Prostate gland (tissue), 2 donors: ENCODE measurements at regions not wholly inside any gene's neighbourhood (a gene's known extent, or its start where the extent isn't known, plus 50 kb on each side); places are given as distances from the start of the nearest gene placed in this dataset.
"Not testable (repeated sequence)": the region's sequence is repeated elsewhere in the genome, so short reads cannot be mapped to it uniquely, and the experiment has no call there.

Source experiments
- DNase-seq: peaks from one replicate; pipeline ENCODE4 v3.0.0-alpha.2; 2019; ENCODE audit warnings: low spot score
- H3K27ac ChIP-seq, 2 donors: fragments of 200-600 bp; sonication (generic); 2 replicates each; pipeline ENCODE4 v1.5.1; 2017 to 2019
- H3K27me3 ChIP-seq: fragments of 200-600 bp; sonication (generic); replicated peaks from 2 replicates; pipeline ENCODE4 v1.5.1; 2019; ENCODE audit not compliant: insufficient read depth
- H3K36me3 ChIP-seq, 2 donors: fragments of 200-600 bp; sonication (generic); 1 replicate in 1 of 2; 2 replicates in 1 of 2; pipeline versions ENCODE4 v1.5.1 to v1.8.1; 2017 to 2019
- H3K4me1 ChIP-seq: fragments of 200-600 bp; sonication (generic); replicated peaks from 2 replicates; pipeline ENCODE4 v1.5.1; 2019
- H3K4me3 ChIP-seq, 2 donors: fragments of 200-600 bp; sonication (generic); 2 replicates each; pipeline ENCODE4 v1.5.1; 2017 to 2019
- H3K9me3 ChIP-seq: fragments of 200-600 bp; sonication (generic); 2 replicates; pipeline ENCODE4 v1.5.1; 2017
- CTCF ChIP-seq, 4 experiments: fragments of 200-600 bp in 2 of 4; fragments of 450-650 bp in 2 of 4; sonication (generic) in 2 of 4; IDR thresholded peaks; 1 replicate in 3 of 4; 2 replicates in 1 of 4; pipeline ENCODE4 v1.5.1; 2016 to 2019; ENCODE audit warnings: antibody characterized with exemption in 4 of 4, mild to moderate bottlenecking in 2 of 4, moderate library complexity in 2 of 4
- POLR2A ChIP-seq: fragments of 450-650 bp; IDR thresholded peaks from one replicate; pipeline ENCODE4 v1.6.1; 2016; ENCODE audit warnings: antibody characterized with exemption, mild to moderate bottlenecking
- POLR2AphosphoS5 ChIP-seq: sonication (generic); formaldehyde crosslinking; IDR thresholded peaks from one replicate; pipeline ENCODE4 v1.6.1; 2017; ENCODE audit warnings: antibody characterized with exemption
- WGBS: methylation state at CpG from one replicate; pipeline ENCODE4 v1.1.5; 2018; 5-methylcytosine and 5-hydroxymethylcytosine counted together
- intact Hi-C: fragments of 100-400 bp; cut with DNase I; formaldehyde crosslinking; loops from one replicate; pipeline ENCODE4 v1.14.2; 2022

- H3K36me3 ChIP-seq, result no peaks in the 10 kb centered on the region
- intact Hi-C loops, result no loop called here
- no peak overlapping the region for H3K27ac ChIP-seq
- TF ChIP-seq CTCF (IDR thresholded peaks at IDR 0.05) (no peak), POLR2A (no peak), POLR2AphosphoS5 (no peak)
- H3K4me3 ChIP-seq, result no peak overlapping the region
- no peak for DNase-seq
- H3K9me3 ChIP-seq, result no peaks in the 10 kb centered on the region
- WGBS, result 94% methylated on average over 4 of the region's 4 CpGs
- H3K4me1 ChIP-seq, result no peaks in the 10 kb centered on the region
- no peaks in the 10 kb centered on the region for H3K27me3 ChIP-seq
Measured at GRCh38 chr14:40009771-40010170, 577.5 kb upstream of the FBXO33 start.

GRCh38 chr14:40008345-40008744 is 576.1 kb upstream of the FBXO33 start:
- H3K4me1 ChIP-seq, H3K4me3 ChIP-seq, DNase-seq, H3K9me3 ChIP-seq, H3K27ac ChIP-seq, intact Hi-C loops, H3K36me3 ChIP-seq, H3K27me3 ChIP-seq: not testable (repeated sequence)
- WGBS, result 91% methylated on average over 2 of the region's 2 CpGs

GRCh38 chr14:40004871-40005500 is 572.8 kb upstream of the FBXO33 start:
- no peak overlapping the region for H3K27ac ChIP-seq
- H3K4me3 ChIP-seq, result no peak overlapping the region
- intact Hi-C loops, result no loop called here
- no peak for DNase-seq
- TF ChIP-seq POLR2A (no peak), POLR2AphosphoS5 (no peak), CTCF (IDR thresholded peaks at IDR 0.05) (no peak)
- no peaks in the 10 kb centered on the region for H3K36me3 ChIP-seq
- 54% methylated on average over 3 of the region's 3 CpGs for WGBS
- no peaks in the 10 kb centered on the region for H3K27me3 ChIP-seq
- H3K4me1 ChIP-seq, result no peaks in the 10 kb centered on the region
- H3K9me3 ChIP-seq, result no peaks in the 10 kb centered on the region

- no peak for DNase-seq
- TF ChIP-seq POLR2A (no peak), CTCF (IDR thresholded peaks at IDR 0.05) (no peak), POLR2AphosphoS5 (no peak)
- no peaks in the 10 kb centered on the region for H3K9me3 ChIP-seq
- no peak overlapping the region for H3K27ac ChIP-seq
- intact Hi-C loops, result no loop called here
- H3K36me3 ChIP-seq, result no peaks in the 10 kb centered on the region
- H3K4me3 ChIP-seq, result no peak overlapping the region
- H3K27me3 ChIP-seq, result no peaks in the 10 kb centered on the region
- no peaks in the 10 kb centered on the region for H3K4me1 ChIP-seq
- WGBS, result 49% methylated on average over 5 of the region's 5 CpGs
Measured at GRCh38 chr14:40003773-40004172, 571.5 kb upstream of the FBXO33 start.

- TF ChIP-seq POLR2AphosphoS5 (no peak), CTCF (IDR thresholded peaks at IDR 0.05) (no peak), POLR2A (no peak)
- H3K4me3 ChIP-seq, result no peak overlapping the region
- no peak for DNase-seq
- no peaks in the 10 kb centered on the region for H3K9me3 ChIP-seq
- 84% methylated on average over 6 of the region's 6 CpGs for WGBS
- H3K27ac ChIP-seq, result no peak overlapping the region
- intact Hi-C loops, result no loop called here
- H3K4me1 ChIP-seq, result no peaks in the 10 kb centered on the region
- H3K27me3 ChIP-seq, result no peaks in the 10 kb centered on the region
- no peaks in the 10 kb centered on the region for H3K36me3 ChIP-seq
Measured at GRCh38 chr14:39998854-39999253, 566.6 kb upstream of the FBXO33 start.
